ENCODE measurements at regions not wholly inside any gene's neighbourhood (a gene's known extent, or its start where the extent isn't known, plus 50 kb on each side); places are given as distances from the start of the nearest gene placed in this dataset.
"Not testable (repeated sequence)": the region's sequence is repeated elsewhere in the genome, so short reads cannot be mapped to it uniquely, and the experiment has no call there.

- no peak for DNase-seq
- Mint-ChIP-seq H3K27me3 (peaks cover 54% of the 10 kb centered on the region), H3K27ac (no peak overlapping the region), H3K4me3 (no peak overlapping the region), H3K36me3 (ENCODE audit: low read depth) (peaks cover 2% of the 10 kb centered on the region), H3K4me1 (no peaks in the 10 kb centered on the region)
- no peak for ATAC-seq
- no peaks in the 10 kb centered on the region for H3K9me3 ChIP-seq (ENCODE audit: control insufficient read depth, low read length, poor library complexity, severe bottlenecking)
These were observed 51.9 kb upstream of the NMUR2 start for GRCh38 chr5:152456815-152457443.

- no peak overlapping the region for H3K4me3 Mint-ChIP-seq
- H3K36me3 Mint-ChIP-seq (ENCODE audit: low read depth), result peaks cover 2% of the 10 kb centered on the region
- DNase-seq (no peak), ATAC-seq (no peak)
- no peaks in the 10 kb centered on the region for H3K4me1 Mint-ChIP-seq
- no peak overlapping the region for H3K27ac Mint-ChIP-seq
- peaks cover 50% of the 10 kb centered on the region for H3K27me3 Mint-ChIP-seq
- H3K9me3 ChIP-seq (ENCODE audit: control insufficient read depth, low read length, poor library complexity, severe bottlenecking), result no peaks in the 10 kb centered on the region
These were observed 57.1 kb upstream of the NMUR2 start for GRCh38 chr5:152462021-152462721.

GRCh38 chr5:152464048-152464447 lies 59.0 kb upstream of the NMUR2 start:
- no peaks in the 10 kb centered on the region for H3K9me3 ChIP-seq (ENCODE audit: control insufficient read depth, low read length, poor library complexity, severe bottlenecking)
- ATAC-seq (no peak), DNase-seq (no peak)
- Mint-ChIP-seq H3K27me3 (peaks cover 52% of the 10 kb centered on the region), H3K4me1 (no peaks in the 10 kb centered on the region), H3K36me3 (ENCODE audit: low read depth) (peaks cover 2% of the 10 kb centered on the region), H3K4me3 (no peak overlapping the region), H3K27ac (no peak overlapping the region)

- no peak for ATAC-seq
- peaks cover 2% of the 10 kb centered on the region for H3K36me3 Mint-ChIP-seq (ENCODE audit: low read depth)
- no peak for DNase-seq
- H3K27me3 Mint-ChIP-seq, result peaks cover 51% of the 10 kb centered on the region
- H3K27ac Mint-ChIP-seq, result no peak overlapping the region
- H3K4me1 Mint-ChIP-seq, result peaks cover under 1% of the 10 kb centered on the region
- no peaks in the 10 kb centered on the region for H3K9me3 ChIP-seq (ENCODE audit: control insufficient read depth, low read length, poor library complexity, severe bottlenecking)
- H3K4me3 Mint-ChIP-seq, result no peak overlapping the region
These were observed 60.1 kb upstream of the NMUR2 start for GRCh38 chr5:152465140-152465539.

- Mint-ChIP-seq H3K36me3 (ENCODE audit: low read depth) (peaks cover 2% of the 10 kb centered on the region), H3K27ac (no peak overlapping the region), H3K27me3 (peaks cover 50% of the 10 kb centered on the region), H3K4me3 (no peak overlapping the region), H3K4me1 (peaks cover 4% of the 10 kb centered on the region)
- no peaks in the 10 kb centered on the region for H3K9me3 ChIP-seq (ENCODE audit: control insufficient read depth, low read length, poor library complexity, severe bottlenecking)
- ATAC-seq, result no peak
- DNase-seq, result no peak
These were observed 61.1 kb upstream of the NMUR2 start for GRCh38 chr5:152466085-152466745.

GRCh38 chr5:152470167-152470566 lies 65.1 kb upstream of the NMUR2 start:
- no peaks in the 10 kb centered on the region for H3K36me3 Mint-ChIP-seq (ENCODE audit: low read depth)
- no peak overlapping the region for H3K4me3 Mint-ChIP-seq
- no peak overlapping the region for H3K27ac Mint-ChIP-seq
- H3K4me1 Mint-ChIP-seq, result peaks cover 4% of the 10 kb centered on the region
- peaks cover 45% of the 10 kb centered on the region for H3K27me3 Mint-ChIP-seq
- no peak for DNase-seq
- no peak for ATAC-seq
- H3K9me3 ChIP-seq (ENCODE audit: control insufficient read depth, low read length, poor library complexity, severe bottlenecking), result no peaks in the 10 kb centered on the region

- Mint-ChIP-seq H3K27ac (no peak overlapping the region), H3K4me3 (no peak overlapping the region), H3K36me3 (ENCODE audit: low read depth) (no peaks in the 10 kb centered on the region), H3K4me1 (peaks cover 4% of the 10 kb centered on the region), H3K27me3 (peaks cover 50% of the 10 kb centered on the region)
- H3K9me3 ChIP-seq (ENCODE audit: control insufficient read depth, low read length, poor library complexity, severe bottlenecking), result no peaks in the 10 kb centered on the region
- ATAC-seq (no peak), DNase-seq (no peak)
These were observed 67.0 kb upstream of the NMUR2 start for GRCh38 chr5:152472083-152472482.

- Mint-ChIP-seq H3K27ac (no peak overlapping the region), H3K36me3 (ENCODE audit: low read depth) (no peaks in the 10 kb centered on the region), H3K4me3 (no peak overlapping the region), H3K27me3 (peaks cover 35% of the 10 kb centered on the region), H3K4me1 (peaks cover 4% of the 10 kb centered on the region)
- DNase-seq, result no peak
- H3K9me3 ChIP-seq (ENCODE audit: control insufficient read depth, low read length, poor library complexity, severe bottlenecking), result no peaks in the 10 kb centered on the region
- no peak for ATAC-seq
These were observed 69.9 kb upstream of the NMUR2 start for GRCh38 chr5:152474961-152475360.

- H3K4me3 Mint-ChIP-seq, result no peak overlapping the region
- no peak overlapping the region for H3K27ac Mint-ChIP-seq
- H3K4me1 Mint-ChIP-seq, result no peaks in the 10 kb centered on the region
- no peak for DNase-seq
- H3K9me3 ChIP-seq (ENCODE audit: control insufficient read depth, low read length, poor library complexity, severe bottlenecking), result no peaks in the 10 kb centered on the region
- no peak for ATAC-seq
- H3K27me3 Mint-ChIP-seq, result peaks cover 27% of the 10 kb centered on the region
- no peaks in the 10 kb centered on the region for H3K36me3 Mint-ChIP-seq (ENCODE audit: low read depth)
These were observed 72.5 kb upstream of the NMUR2 start for GRCh38 chr5:152477536-152477935.

GRCh38 chr5:152479866-152480265 lies 74.8 kb upstream of the NMUR2 start:
- not testable (repeated sequence) for ATAC-seq; H3K9me3 ChIP-seq (ENCODE audit: control insufficient read depth, low read length, poor library complexity, severe bottlenecking); H3K4me1 Mint-ChIP-seq; H3K27ac Mint-ChIP-seq; H3K4me3 Mint-ChIP-seq; H3K36me3 Mint-ChIP-seq (ENCODE audit: low read depth); DNase-seq
- peaks cover 22% of the 10 kb centered on the region for H3K27me3 Mint-ChIP-seq

- not testable (repeated sequence) for ATAC-seq; H3K27ac Mint-ChIP-seq; H3K9me3 ChIP-seq (ENCODE audit: control insufficient read depth, low read length, poor library complexity, severe bottlenecking); DNase-seq; H3K4me1 Mint-ChIP-seq; H3K36me3 Mint-ChIP-seq (ENCODE audit: low read depth); H3K4me3 Mint-ChIP-seq
- H3K27me3 Mint-ChIP-seq, result peaks cover 16% of the 10 kb centered on the region
These were observed 75.6 kb upstream of the NMUR2 start for GRCh38 chr5:152480677-152481076.

- DNase-seq (no peak), ATAC-seq (no peak)
- Mint-ChIP-seq H3K27ac (no peak overlapping the region), H3K36me3 (ENCODE audit: low read depth) (no peaks in the 10 kb centered on the region), H3K27me3 (peaks cover 4% of the 10 kb centered on the region), H3K4me1 (peaks cover 6% of the 10 kb centered on the region), H3K4me3 (no peak overlapping the region)
- no peaks in the 10 kb centered on the region for H3K9me3 ChIP-seq (ENCODE audit: control insufficient read depth, low read length, poor library complexity, severe bottlenecking)
These were observed 82.1 kb upstream of the NMUR2 start for GRCh38 chr5:152487130-152487529.

- H3K27ac Mint-ChIP-seq, result no peak overlapping the region
These were observed 83.8 kb upstream of the NMUR2 start for GRCh38 chr5:152488869-152489268.

More at GRCh38 chr5:152488869-152489268, 83.8 kb upstream of the NMUR2 start:
- DNase-seq (no peak), ATAC-seq (no peak)
- no peak overlapping the region for H3K4me3 Mint-ChIP-seq
- peaks cover 6% of the 10 kb centered on the region for H3K4me1 Mint-ChIP-seq
- no peaks in the 10 kb centered on the region for H3K36me3 Mint-ChIP-seq (ENCODE audit: low read depth)
- H3K9me3 ChIP-seq (ENCODE audit: control insufficient read depth, low read length, poor library complexity, severe bottlenecking), result no peaks in the 10 kb centered on the region
- H3K27me3 Mint-ChIP-seq, result peaks cover 4% of the 10 kb centered on the region

All from T-helper 17 cell (primary cell).